ENCODE measurements at regions not wholly inside any gene's neighbourhood (a gene's known extent, or its start where the extent isn't known, plus 50 kb on each side); places are given as distances from the start of the nearest gene placed in this dataset.

DNA sequence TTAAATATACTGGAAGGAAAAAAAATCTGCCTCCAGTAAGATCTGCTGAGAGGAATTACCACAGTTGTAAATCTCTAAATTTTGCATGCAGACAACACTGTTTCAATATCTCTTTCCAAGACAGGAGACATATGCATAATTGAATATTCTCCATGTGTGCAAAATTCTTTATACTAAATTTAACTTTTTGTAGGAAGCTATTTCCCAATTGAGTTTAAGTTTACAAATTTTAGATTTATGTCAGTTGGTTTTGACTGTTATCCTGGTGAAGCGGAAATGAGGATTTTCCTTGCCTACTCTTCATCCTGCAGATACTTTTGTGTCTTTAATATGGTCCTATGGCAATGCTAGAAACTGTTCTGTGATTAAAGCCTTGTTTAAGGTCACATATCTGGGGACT lies 1352.9 kb downstream of the FSTL5 start:
- DNase-seq, result no peak

GRCh38 chr4:160811956-160812355 lies 1351.8 kb downstream of the FSTL5 start:
- no peak for DNase-seq

GRCh38 chr4:160814726-160815125 lies 1349.1 kb downstream of the FSTL5 start:
- DNase-seq, result no peak

DNA sequence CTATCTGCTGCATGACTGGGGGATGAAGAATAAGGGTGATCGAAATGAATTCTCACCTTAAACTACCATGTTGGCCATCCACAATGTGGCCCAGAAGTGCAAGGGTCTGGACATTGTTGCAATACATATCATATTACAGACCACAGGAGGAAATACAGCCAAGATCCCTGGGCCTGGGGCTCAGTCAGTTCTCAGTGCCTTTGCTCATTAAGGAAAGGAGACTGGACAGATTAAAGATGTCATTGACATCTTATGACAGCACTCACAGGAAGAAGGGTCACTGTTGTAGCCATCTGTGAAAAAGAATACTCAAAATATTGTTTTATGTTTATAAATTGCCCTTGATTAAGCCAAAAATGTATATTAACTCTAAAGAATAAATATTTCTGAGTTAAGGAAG lies 1345.2 kb downstream of the FSTL5 start:
- DNase-seq, result no peak

DNA sequence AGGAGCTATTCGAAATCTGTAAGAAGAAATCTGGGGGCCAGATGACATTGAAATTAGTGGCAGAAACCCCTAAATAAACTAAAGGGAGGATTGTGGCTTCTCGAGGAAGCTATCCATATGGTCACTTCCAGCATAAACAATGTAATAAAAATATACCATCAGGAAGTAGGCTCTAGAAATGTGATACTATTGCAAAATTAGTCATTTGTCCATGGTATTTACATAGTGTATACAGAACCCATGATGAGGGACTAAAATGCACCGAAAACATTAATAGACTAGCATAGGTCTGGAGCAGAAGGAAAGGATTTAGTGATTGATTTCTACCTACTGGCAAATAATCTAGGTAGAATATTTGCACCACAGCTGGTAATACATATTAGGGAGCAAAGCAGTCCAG lies 1344.0 kb downstream of the FSTL5 start:
- DNase-seq, result no peak

GRCh38 chr4:160824481-160824880 lies 1339.3 kb downstream of the FSTL5 start:
- DNase-seq, result no peak

DNA sequence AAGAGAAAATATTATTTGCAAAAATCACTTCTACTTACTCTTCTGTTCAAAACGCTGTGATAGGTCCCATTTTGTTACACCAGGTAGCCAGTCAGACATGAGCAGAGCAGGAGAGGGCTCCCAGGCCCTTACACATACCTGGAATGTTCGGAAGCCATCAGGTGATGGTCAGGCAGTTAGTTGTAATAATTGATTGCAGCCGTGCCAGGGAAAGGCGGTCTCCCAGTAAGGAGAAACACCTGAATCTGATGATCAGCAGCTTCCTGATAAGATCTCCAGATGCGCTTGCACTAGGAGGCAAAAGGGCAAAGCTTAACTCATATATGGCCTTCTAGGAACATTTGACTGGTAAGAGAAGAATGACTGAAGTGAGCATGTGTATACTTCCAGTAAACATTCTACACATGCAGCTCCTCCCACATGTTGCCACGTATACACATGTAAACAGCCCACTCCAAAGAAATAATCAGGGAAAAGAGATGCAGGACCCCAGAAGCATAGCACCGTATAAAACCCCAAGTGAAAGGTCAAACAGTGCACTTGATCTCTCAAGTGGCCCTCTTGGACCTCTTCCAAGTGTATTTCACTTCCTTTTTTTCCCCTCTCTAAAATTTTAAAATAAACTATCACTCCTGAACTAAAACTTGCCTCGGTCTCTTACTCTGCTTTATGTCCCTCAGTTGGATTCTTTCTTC lies 1338.0 kb downstream of the FSTL5 start:
- DNase-seq, result no peak

DNA sequence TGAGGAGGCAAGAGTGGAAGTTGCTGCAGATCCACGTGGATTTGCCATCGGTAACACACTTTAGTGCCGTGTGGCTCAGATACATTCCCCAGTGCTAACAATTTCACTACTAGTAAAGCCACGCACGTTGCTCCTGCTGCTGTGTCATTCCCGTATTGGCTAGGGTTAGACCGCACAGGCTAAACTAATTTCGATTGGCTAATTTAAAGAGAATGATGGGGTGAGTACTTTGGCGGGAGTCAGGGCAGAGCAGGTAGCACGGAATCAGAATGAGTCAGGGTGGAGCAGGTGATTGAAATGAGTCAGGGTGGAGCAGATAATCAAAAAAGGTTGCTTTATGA lies 1337.5 kb downstream of the FSTL5 start:
- DNase-seq, result no peak

- DNase-seq, result no peak
These were observed 1332.5 kb downstream of the FSTL5 start for GRCh38 chr4:160831165-160831922.

DNA sequence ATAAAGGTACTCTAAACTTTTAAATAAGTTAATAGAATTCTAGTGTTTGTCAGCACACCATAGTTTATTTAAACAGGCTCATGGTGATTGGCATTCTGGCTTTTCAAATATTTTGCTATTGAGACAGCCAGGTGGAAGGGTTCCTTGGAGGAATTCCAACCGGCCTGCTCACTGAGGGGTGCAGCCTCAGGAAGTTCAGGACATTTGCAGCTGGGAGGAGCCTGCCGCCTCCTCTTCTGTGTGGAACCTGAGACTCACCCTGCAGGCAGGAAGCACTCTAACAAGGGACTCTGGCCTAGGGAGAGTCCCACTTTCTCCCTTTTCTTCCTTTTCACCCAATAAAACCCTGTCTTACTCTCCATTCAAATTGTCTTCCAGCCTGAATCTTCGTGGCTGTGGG lies 1328.0 kb downstream of the FSTL5 start:
- no peak for DNase-seq

GRCh38 chr4:160836431-160836830 lies 1327.4 kb downstream of the FSTL5 start:
- no peak for DNase-seq

DNA sequence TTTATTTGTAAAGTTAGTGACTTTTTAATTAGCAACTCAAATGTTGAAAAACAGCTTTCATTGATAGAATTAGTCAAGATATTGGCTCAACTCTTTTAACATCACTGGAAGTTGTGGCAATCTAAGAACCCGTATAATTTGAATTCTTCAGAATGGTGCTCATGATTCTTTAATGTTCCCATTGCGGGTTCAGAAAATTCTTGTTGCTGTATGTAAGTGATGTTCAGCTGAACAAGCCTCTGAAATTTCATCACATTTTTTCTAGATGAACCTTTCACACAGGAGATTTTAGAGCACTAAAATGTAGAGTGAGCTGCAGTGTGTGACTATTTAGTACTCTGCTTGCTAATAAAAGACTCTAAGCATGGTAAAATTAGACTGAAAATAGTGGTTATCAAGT lies 1317.7 kb downstream of the FSTL5 start:
- DNase-seq, result no peak

- DNase-seq, result no peak
These were observed 1316.6 kb downstream of the FSTL5 start for GRCh38 chr4:160847228-160847627.

GRCh38 chr4:160848489-160848888 lies 1315.3 kb downstream of the FSTL5 start:
- DNase-seq, result no peak

DNA sequence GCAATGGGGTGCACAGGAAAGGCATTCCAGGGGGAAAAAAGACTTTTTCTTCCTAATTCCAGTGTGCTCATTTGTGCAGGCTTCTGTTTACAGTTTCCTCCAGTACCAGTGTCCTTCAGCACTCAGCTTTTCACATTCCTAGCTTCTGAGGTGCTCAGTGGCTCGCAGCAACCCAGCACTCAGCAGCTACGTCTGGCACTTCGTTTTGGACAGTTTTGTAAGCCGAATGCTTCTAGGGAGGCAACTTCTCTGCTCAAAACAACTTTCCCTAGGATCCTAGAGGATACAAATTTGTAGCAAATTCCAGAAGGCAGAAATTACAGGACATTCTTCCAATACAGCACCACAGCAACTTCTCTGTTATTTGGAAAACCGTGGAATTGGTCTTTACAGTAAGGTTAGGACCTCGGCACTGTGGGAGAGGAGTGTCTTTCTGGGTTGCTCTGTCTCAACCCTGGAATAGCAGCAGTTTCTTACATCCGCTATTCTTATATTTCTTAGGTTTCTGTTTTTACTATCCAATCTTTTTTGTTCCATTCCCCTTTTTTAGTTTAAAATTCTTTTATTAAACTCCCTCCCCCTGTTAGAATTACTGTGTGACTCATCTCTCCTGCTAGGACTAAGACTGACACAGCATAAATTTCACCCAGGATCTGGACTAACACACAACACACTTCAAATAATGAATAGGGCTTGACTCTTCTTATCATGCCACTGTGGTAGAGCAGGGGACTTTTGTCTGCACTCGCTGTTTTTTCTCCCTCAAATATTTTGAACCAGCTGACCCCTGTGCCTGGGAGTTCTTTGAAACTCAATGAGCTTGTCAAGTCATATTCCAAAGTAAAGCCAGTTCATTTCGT lies 1314.7 kb downstream of the FSTL5 start:
- DNase-seq, result no peak

- no peak for DNase-seq
These were observed 1299.5 kb downstream of the FSTL5 start for GRCh38 chr4:160864253-160864652.

DNA sequence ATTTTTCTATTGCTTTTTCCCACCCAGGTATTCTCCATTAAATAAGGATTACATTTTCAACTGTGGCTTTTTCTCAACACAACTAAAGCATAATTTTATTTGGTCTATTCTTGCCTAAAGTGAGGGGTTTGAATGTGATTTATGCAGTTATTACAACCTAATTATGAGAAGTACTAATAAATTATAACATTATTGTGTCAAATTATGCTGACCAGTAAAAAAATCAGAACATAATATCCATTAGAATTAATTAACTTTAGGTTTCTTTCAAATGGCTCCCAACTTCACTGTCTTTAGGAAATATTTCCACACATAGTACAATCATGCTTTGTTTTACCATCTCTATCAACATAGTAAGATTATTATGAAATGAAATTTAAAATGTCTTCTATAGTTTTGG lies 1293.9 kb downstream of the FSTL5 start:
- DNase-seq, result no peak

- DNase-seq, result no peak
These were observed 1291.3 kb downstream of the FSTL5 start for GRCh38 chr4:160872491-160872890.

- no peak for DNase-seq
These were observed 1286.6 kb downstream of the FSTL5 start for GRCh38 chr4:160877087-160877790.

DNA sequence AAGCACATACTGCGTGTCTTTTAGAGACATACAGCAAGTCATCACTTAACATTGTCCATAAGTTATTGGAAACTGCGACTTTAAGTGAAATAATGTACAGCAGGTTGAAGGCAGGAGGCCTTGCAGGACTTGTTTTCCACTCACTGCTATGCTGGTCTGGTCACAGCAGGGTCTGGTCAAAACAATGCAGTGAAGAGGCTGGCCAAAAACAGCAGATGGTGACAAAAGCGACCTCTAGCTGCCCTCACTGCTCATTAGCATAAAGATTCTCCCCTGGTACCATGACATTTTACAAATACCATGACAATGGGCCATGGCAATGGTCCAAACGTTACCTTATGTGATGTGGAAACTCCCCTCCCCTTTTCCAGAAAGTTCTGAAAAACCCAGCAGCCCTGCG lies 1283.6 kb downstream of the FSTL5 start:
- DNase-seq, result no peak

DNA sequence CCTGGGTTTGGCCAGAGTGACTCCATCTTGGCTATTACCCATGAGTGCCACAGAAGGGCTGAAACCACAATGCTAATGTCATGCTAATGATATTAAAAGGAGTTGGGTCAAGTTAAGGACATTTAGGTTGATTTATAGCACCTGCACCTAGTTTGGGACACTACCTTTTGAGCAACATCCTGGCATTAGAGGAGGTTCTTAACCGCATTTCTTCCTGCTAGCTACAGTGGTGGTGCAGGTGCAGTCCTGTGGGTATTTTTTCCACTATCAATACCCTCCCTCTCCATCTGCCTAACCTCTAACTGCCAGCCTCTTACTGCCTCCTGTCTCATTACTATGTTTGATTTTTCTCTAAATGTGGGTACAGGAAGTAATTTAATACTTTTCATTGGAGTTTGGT lies 1276.1 kb downstream of the FSTL5 start:
- DNase-seq, result no peak

- DNase-seq, result no peak
These were observed 1269.7 kb downstream of the FSTL5 start for GRCh38 chr4:160894128-160894527.

All from anterior cingulate cortex (tissue), 58 donors.